Mesenchymal stem cell (in vitro differentiated cells and primary cell): ENCODE measurements at regions not wholly inside any gene's neighbourhood (a gene's known extent, or its start where the extent isn't known, plus 50 kb on each side); places are given as distances from the start of the nearest gene placed in this dataset.

Experiments
- DNase-seq: peaks from one replicate; pipeline ENCODE4 v3.0.0-alpha.2; 2013
- H2AFZ ChIP-seq: one replicate; pipeline ENCODE4 v1.6.1; 2013; ENCODE audit warnings: low read depth, mild to moderate bottlenecking, control low read depth, inconsistent platforms, low read length, moderate library complexity
- H2AK5ac ChIP-seq: 2 replicates; pipeline ENCODE4 v1.6.1; 2013; ENCODE audit warnings: low read length, moderate library complexity, mild to moderate bottlenecking, inconsistent platforms; ENCODE audit not compliant: severe bottlenecking
- H2BK120ac ChIP-seq: one replicate; pipeline ENCODE4 v1.6.1; 2013; ENCODE audit warnings: low read depth, mild to moderate bottlenecking, inconsistent platforms, low read length, moderate library complexity
- H2BK12ac ChIP-seq, 2 experiments: one replicate each; pipeline ENCODE4 v1.6.1; 2013; ENCODE audit warnings: inconsistent platforms in 2 of 2, low read length in 2 of 2, mild to moderate bottlenecking in 2 of 2, moderate library complexity in 2 of 2, control low read depth in 1 of 2
- H2BK15ac ChIP-seq: one replicate; pipeline ENCODE4 v1.6.1; 2013; ENCODE audit warnings: mild to moderate bottlenecking, low read depth, inconsistent platforms; ENCODE audit not compliant: poor library complexity, severe bottlenecking
- H2BK5ac ChIP-seq: 2 replicates; pipeline ENCODE4 v1.6.1; 2013; ENCODE audit warnings: low read depth, mild to moderate bottlenecking, low read length, control low read depth, inconsistent platforms; ENCODE audit not compliant: poor library complexity, severe bottlenecking
- H3K14ac ChIP-seq, 2 experiments: one replicate each; pipeline ENCODE4 v1.6.1; 2013; ENCODE audit warnings: inconsistent platforms in 2 of 2, low read length in 2 of 2, control low read depth in 1 of 2, mild to moderate bottlenecking in 1 of 2, moderate library complexity in 1 of 2
- H3K18ac ChIP-seq, 2 experiments: one replicate each; pipeline ENCODE4 v1.6.1; 2013; ENCODE audit warnings: inconsistent platforms in 2 of 2, low read length in 2 of 2, control low read depth in 1 of 2, low read depth in 1 of 2, mild to moderate bottlenecking in 1 of 2
- H3K23ac ChIP-seq, 2 experiments: one replicate each; pipeline ENCODE4 v1.6.1; 2013; ENCODE audit warnings: inconsistent platforms in 2 of 2, low read length in 2 of 2, mild to moderate bottlenecking in 2 of 2, moderate library complexity in 2 of 2, control low read depth in 1 of 2
- H3K27ac ChIP-seq: 2 replicates; pipeline ENCODE4 v1.5.1; 2013; ENCODE audit warnings: mild to moderate bottlenecking, moderate library complexity, low read length, control low read depth, inconsistent platforms; ENCODE audit not compliant: poor library complexity, severe bottlenecking
- H3K27me3 ChIP-seq, 2 experiments: 2 replicates each; pipeline versions ENCODE4 v1.6.1 to v1.7.0; 2013; ENCODE audit warnings: low read length in 2 of 2, mild to moderate bottlenecking in 2 of 2, moderate library complexity in 2 of 2, control low read depth in 1 of 2, inconsistent platforms in 1 of 2; ENCODE audit not compliant: control insufficient read depth in 1 of 2, insufficient read depth in 1 of 2
- H3K36me3 ChIP-seq, 2 experiments: 2 replicates each; pipeline versions ENCODE4 v1.6.1 to v1.7.0; 2013; ENCODE audit warnings: low read length in 2 of 2, control low read depth in 1 of 2, inconsistent platforms in 1 of 2, low read depth in 1 of 2, mild to moderate bottlenecking in 1 of 2; ENCODE audit not compliant: insufficient read depth in 2 of 2, control insufficient read depth in 1 of 2
- H3K4ac ChIP-seq, 2 experiments: one replicate each; pipeline ENCODE4 v1.6.1; 2013; ENCODE audit warnings: inconsistent platforms in 2 of 2, low read length in 2 of 2, mild to moderate bottlenecking in 2 of 2, moderate library complexity in 2 of 2, control low read depth in 1 of 2, low read depth in 1 of 2
- H3K4me1 ChIP-seq: 2 replicates; pipeline ENCODE4 v1.6.1; 2013; ENCODE audit warnings: low read depth, low read length, control low read depth; ENCODE audit not compliant: control insufficient read depth, insufficient read depth
- H3K4me2 ChIP-seq: 2 replicates; pipeline ENCODE4 v1.6.1; 2013; ENCODE audit warnings: low read length, mild to moderate bottlenecking, inconsistent platforms; ENCODE audit not compliant: poor library complexity, severe bottlenecking
- H3K4me3 ChIP-seq, 2 experiments: 2 replicates each; pipeline versions ENCODE4 v1.5.1 to v1.7.0; 2013; ENCODE audit warnings: low read length in 2 of 2, mild to moderate bottlenecking in 2 of 2, control low read depth in 1 of 2, low read depth in 1 of 2; ENCODE audit not compliant: insufficient read depth in 1 of 2
- H3K79me1 ChIP-seq: replicated peaks from 2 replicates; pipeline ENCODE4 v1.6.1; 2013; ENCODE audit warnings: mild to moderate bottlenecking, control low read depth, low read length, inconsistent platforms; ENCODE audit not compliant: poor library complexity, severe bottlenecking
- H3K9ac ChIP-seq: 2 replicates; pipeline ENCODE4 v1.7.0; 2013; ENCODE audit warnings: mild to moderate bottlenecking, low read length, moderate library complexity
- H3K9me3 ChIP-seq: 2 replicates; pipeline ENCODE4 v1.7.0; 2013; ENCODE audit warnings: mild to moderate bottlenecking, low read length; ENCODE audit not compliant: control insufficient read depth
- H4K8ac ChIP-seq: one replicate; pipeline ENCODE4 v1.6.1; 2013; ENCODE audit warnings: inconsistent platforms, mild to moderate bottlenecking, low read length, moderate library complexity
- H4K91ac ChIP-seq: one replicate; pipeline ENCODE4 v1.6.1; 2013; ENCODE audit warnings: mild to moderate bottlenecking, low read length, inconsistent platforms
- WGBS: methylation state at CpG from one replicate; pipeline ENCODE4 v1.1.7; 2013; ENCODE audit warnings: mixed read lengths; 5-methylcytosine and 5-hydroxymethylcytosine counted together

GRCh38 chr1:83129107-83129506 is 869.8 kb downstream of the TTLL7 start:
- no peak overlapping the region for H3K4ac ChIP-seq
- no peaks in the 10 kb centered on the region for H3K79me1 ChIP-seq
- H2AK5ac ChIP-seq, result no peak overlapping the region
- H3K27ac ChIP-seq, result no peak overlapping the region
- H3K27me3 ChIP-seq, result no peaks in the 10 kb centered on the region
- no peak overlapping the region for H4K8ac ChIP-seq
- H2AFZ ChIP-seq, result no peak overlapping the region
- H3K23ac ChIP-seq, result no peak overlapping the region
- no peak overlapping the region for H2BK15ac ChIP-seq
- H2BK5ac ChIP-seq, result no peak overlapping the region
- no peaks in the 10 kb centered on the region for H3K9me3 ChIP-seq
- H2BK120ac ChIP-seq, result no peak overlapping the region
- H3K9ac ChIP-seq, result no peak overlapping the region
- H4K91ac ChIP-seq, result no peak overlapping the region
- no peaks in the 10 kb centered on the region for H3K4me1 ChIP-seq
- H3K4me2 ChIP-seq, result no peak overlapping the region
- no peak for DNase-seq
- H3K4me3 ChIP-seq, result no peak overlapping the region
- H3K36me3 ChIP-seq, result no peaks in the 10 kb centered on the region
- no peak overlapping the region for H3K18ac ChIP-seq
- H3K14ac ChIP-seq, result no peak overlapping the region
- WGBS, result no CpG with 5 or more reads among the region's 3 CpGs
- no peak overlapping the region for H2BK12ac ChIP-seq

- Histone ChIP-seq H3K4me3 (no peak overlapping the region), H2BK15ac (no peak overlapping the region), H2BK12ac (no peak overlapping the region), H3K9me3 (no peaks in the 10 kb centered on the region), H3K9ac (no peak overlapping the region), H3K18ac (no peak overlapping the region), H2BK120ac (no peak overlapping the region), H4K8ac (no peak overlapping the region), H3K27me3 (no peaks in the 10 kb centered on the region), H3K79me1 (no peaks in the 10 kb centered on the region), H3K4me1 (no peaks in the 10 kb centered on the region), H4K91ac (no peak overlapping the region), H2BK5ac (no peak overlapping the region), H2AFZ (no peak overlapping the region), H3K36me3 (no peaks in the 10 kb centered on the region), H2AK5ac (no peak overlapping the region), H3K23ac (no peak overlapping the region), H3K4me2 (no peak overlapping the region), H3K27ac (no peak overlapping the region), H3K14ac (no peak overlapping the region), H3K4ac (no peak overlapping the region)
- no peak for DNase-seq
- WGBS, result 100% methylated on average over 1 of the region's 2 CpGs
Observed at GRCh38 chr1:83125456-83125855, 873.5 kb downstream of the TTLL7 start.

GRCh38 chr1:83123019-83123418 is 875.9 kb downstream of the TTLL7 start:
- H3K4me2 ChIP-seq, result no peak overlapping the region
- no peaks in the 10 kb centered on the region for H3K4me1 ChIP-seq
- no peak for DNase-seq
- H2AK5ac ChIP-seq, result no peak overlapping the region
- H3K9ac ChIP-seq, result no peak overlapping the region
- H3K23ac ChIP-seq, result no peak overlapping the region
- H3K27me3 ChIP-seq, result no peaks in the 10 kb centered on the region
- no peak overlapping the region for H2AFZ ChIP-seq
- WGBS, result no CpG with 5 or more reads among the region's 3 CpGs
- no peaks in the 10 kb centered on the region for H3K79me1 ChIP-seq
- no peak overlapping the region for H3K27ac ChIP-seq
- no peak overlapping the region for H4K8ac ChIP-seq
- no peak overlapping the region for H3K4me3 ChIP-seq
- H3K4ac ChIP-seq, result no peak overlapping the region
- no peak overlapping the region for H2BK120ac ChIP-seq
- H3K18ac ChIP-seq, result no peak overlapping the region
- H3K36me3 ChIP-seq, result no peaks in the 10 kb centered on the region
- no peak overlapping the region for H4K91ac ChIP-seq
- H2BK12ac ChIP-seq, result no peak overlapping the region
- H2BK15ac ChIP-seq, result no peak overlapping the region
- no peak overlapping the region for H3K14ac ChIP-seq
- no peaks in the 10 kb centered on the region for H3K9me3 ChIP-seq
- H2BK5ac ChIP-seq, result no peak overlapping the region

GRCh38 chr1:83118472-83118871 is 880.5 kb downstream of the TTLL7 start:
- Histone ChIP-seq H3K9me3 (no peaks in the 10 kb centered on the region), H3K79me1 (no peaks in the 10 kb centered on the region), H3K4me3 (no peak overlapping the region), H3K27me3 (no peaks in the 10 kb centered on the region), H2AFZ (no peak overlapping the region), H3K14ac (no peak overlapping the region), H3K9ac (no peak overlapping the region), H2AK5ac (no peak overlapping the region), H4K91ac (no peak overlapping the region), H2BK15ac (no peak overlapping the region), H2BK120ac (no peak overlapping the region), H3K23ac (no peak overlapping the region), H3K36me3 (no peaks in the 10 kb centered on the region), H3K18ac (no peak overlapping the region), H2BK5ac (no peak overlapping the region), H2BK12ac (no peak overlapping the region), H3K4ac (no peak overlapping the region), H3K4me2 (no peak overlapping the region), H3K4me1 (peaks cover 2% of the 10 kb centered on the region), H4K8ac (no peak overlapping the region), H3K27ac (no peak overlapping the region)
- no peak for DNase-seq
- 100% methylated on average over 1 of the region's 4 CpGs for WGBS
